ENCODE measurements at regions not wholly inside any gene's neighbourhood (a gene's known extent, or its start where the extent isn't known, plus 50 kb on each side); places are given as distances from the start of the nearest gene placed in this dataset.

DNA sequence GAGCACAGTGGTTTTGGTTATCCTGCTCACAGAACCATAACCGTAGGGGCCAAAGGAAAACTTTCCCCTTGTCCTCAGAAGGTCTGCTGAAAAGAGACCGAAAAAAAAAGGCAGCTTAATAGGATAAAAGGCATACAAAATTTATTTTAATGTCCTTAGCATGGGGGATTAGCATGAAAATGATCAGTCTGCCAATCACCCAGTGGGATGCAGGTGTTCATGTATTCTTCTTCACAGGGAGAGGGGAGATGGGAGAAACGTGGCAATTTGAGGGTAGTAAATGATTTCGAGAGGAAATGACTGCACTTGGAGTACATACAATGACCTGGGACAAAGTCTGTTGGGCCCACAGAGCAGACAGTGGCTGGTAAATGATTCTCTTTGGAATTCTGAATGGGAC is 194.0 kb downstream of the AJAP1 start:
- no peaks in the 10 kb centered on the region for H3K36me3 ChIP-seq (ENCODE audit: control insufficient read depth, insufficient read depth, low read length)
- no peak overlapping the region for H3K27ac ChIP-seq (ENCODE audit: insufficient read depth, low read length)
- H3K9me3 ChIP-seq (ENCODE audit: control insufficient read depth, insufficient read depth, low read depth, low read length): no peaks in the 10 kb centered on the region
- no peak for TF ChIP-seq EZH2 (IDR thresholded peaks at IDR 0.05; ENCODE audit: low read length, missing control alignments)
- TF ChIP-seq CTCF (conservative IDR thresholded peaks at IDR 0.05 in 1 of 2, IDR thresholded peaks at IDR 0.05 in 1 of 2; ENCODE audit: low read depth in 1 of 2, low read length in 2 of 2): no peak
- no peaks in the 10 kb centered on the region for H3K4me1 ChIP-seq (ENCODE audit: control insufficient read depth, extremely low read depth, insufficient read depth, low read length)
- H3K27me3 ChIP-seq (ENCODE audit: control insufficient read depth, insufficient read depth, low read length): no peaks in the 10 kb centered on the region
- H3K9ac ChIP-seq (ENCODE audit: insufficient read depth, low read length): no peak overlapping the region
- H2AFZ ChIP-seq (ENCODE audit: low read length): no peak overlapping the region
- H3K79me2 ChIP-seq (ENCODE audit: control insufficient read depth, insufficient read depth, low read length): no peaks in the 10 kb centered on the region
- no peak overlapping the region for H3K4me3 ChIP-seq (replicated peaks in 1 of 4; ENCODE audit: control extremely low read depth in 1 of 4, insufficient read depth in 1 of 4, low read depth in 3 of 4, low read length in 4 of 4)
- no peak overlapping the region for H3K4me2 ChIP-seq (ENCODE audit: extremely low read depth, insufficient read depth, low read length)
- no peak for DNase-seq (ENCODE audit: low read depth in 2 of 2)
- no peaks in the 10 kb centered on the region for H4K20me1 ChIP-seq (ENCODE audit: control insufficient read depth, extremely low read depth, insufficient read depth, low read length)

DNA sequence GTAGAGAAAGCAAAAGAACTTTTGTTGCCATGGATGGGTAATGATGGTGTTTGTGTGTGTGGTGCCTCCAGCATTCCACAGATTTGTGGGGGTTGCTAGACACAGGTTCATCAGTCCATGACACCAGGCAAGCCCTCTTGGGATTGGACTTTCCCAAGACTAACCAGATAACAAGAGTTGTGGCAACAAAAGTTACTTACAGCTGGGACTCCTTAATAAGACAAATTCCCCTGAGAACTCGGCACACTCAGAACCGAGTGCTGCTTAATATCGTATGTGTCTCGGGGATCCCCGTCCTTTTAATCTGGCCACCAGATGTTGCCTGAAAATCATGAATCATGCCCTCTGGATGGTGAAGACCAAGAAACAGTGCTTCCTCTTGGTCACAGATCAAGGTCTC is 193.3 kb downstream of the AJAP1 start:
- H3K36me3 ChIP-seq (ENCODE audit: control insufficient read depth, insufficient read depth, low read length): no peaks in the 10 kb centered on the region
- no peaks in the 10 kb centered on the region for H3K27me3 ChIP-seq (ENCODE audit: control insufficient read depth, insufficient read depth, low read length)
- H3K79me2 ChIP-seq (ENCODE audit: control insufficient read depth, insufficient read depth, low read length): no peaks in the 10 kb centered on the region
- no peak overlapping the region for H3K4me3 ChIP-seq (replicated peaks in 1 of 4; ENCODE audit: control extremely low read depth in 1 of 4, insufficient read depth in 1 of 4, low read depth in 3 of 4, low read length in 4 of 4)
- H3K4me2 ChIP-seq (ENCODE audit: extremely low read depth, insufficient read depth, low read length): no peak overlapping the region
- TF ChIP-seq EZH2 (IDR thresholded peaks at IDR 0.05; ENCODE audit: low read length, missing control alignments): no peak
- TF ChIP-seq CTCF (conservative IDR thresholded peaks at IDR 0.05 in 1 of 2, IDR thresholded peaks at IDR 0.05 in 1 of 2; ENCODE audit: low read depth in 1 of 2, low read length in 2 of 2): no peak
- no peaks in the 10 kb centered on the region for H3K4me1 ChIP-seq (ENCODE audit: control insufficient read depth, extremely low read depth, insufficient read depth, low read length)
- no peaks in the 10 kb centered on the region for H3K9me3 ChIP-seq (ENCODE audit: control insufficient read depth, insufficient read depth, low read depth, low read length)
- H2AFZ ChIP-seq (ENCODE audit: low read length): no peak overlapping the region
- H4K20me1 ChIP-seq (ENCODE audit: control insufficient read depth, extremely low read depth, insufficient read depth, low read length): no peaks in the 10 kb centered on the region
- no peak overlapping the region for H3K27ac ChIP-seq (ENCODE audit: insufficient read depth, low read length)
- DNase-seq (ENCODE audit: low read depth in 2 of 2): no peak
- no peak overlapping the region for H3K9ac ChIP-seq (ENCODE audit: insufficient read depth, low read length)

Measured in fibroblast of lung (primary cell).